ENCODE measurements at regions not wholly inside any gene's neighbourhood (a gene's known extent, or its start where the extent isn't known, plus 50 kb on each side); places are given as distances from the start of the nearest gene placed in this dataset.

DNA sequence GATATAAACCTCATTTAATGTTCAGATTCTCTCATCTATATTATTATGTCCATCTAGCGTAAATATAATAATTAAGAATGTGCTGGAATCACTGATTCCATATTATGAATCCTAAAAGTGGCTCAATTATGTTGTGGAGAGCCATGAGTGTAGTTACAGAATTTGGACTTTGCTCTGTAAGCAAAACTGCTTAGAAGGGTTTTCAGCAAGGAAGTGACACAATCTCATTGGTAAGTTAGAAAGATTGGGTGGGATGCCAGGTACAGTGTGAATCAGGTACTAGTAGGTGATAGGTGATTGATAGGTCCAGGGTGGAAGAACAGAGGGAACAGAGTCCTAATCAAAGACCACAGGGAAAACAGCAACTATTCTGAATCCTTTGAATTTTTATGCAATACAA, 74.9 kb upstream of the ABLIM1 start:
- TF ChIP-seq, protein P1, sequence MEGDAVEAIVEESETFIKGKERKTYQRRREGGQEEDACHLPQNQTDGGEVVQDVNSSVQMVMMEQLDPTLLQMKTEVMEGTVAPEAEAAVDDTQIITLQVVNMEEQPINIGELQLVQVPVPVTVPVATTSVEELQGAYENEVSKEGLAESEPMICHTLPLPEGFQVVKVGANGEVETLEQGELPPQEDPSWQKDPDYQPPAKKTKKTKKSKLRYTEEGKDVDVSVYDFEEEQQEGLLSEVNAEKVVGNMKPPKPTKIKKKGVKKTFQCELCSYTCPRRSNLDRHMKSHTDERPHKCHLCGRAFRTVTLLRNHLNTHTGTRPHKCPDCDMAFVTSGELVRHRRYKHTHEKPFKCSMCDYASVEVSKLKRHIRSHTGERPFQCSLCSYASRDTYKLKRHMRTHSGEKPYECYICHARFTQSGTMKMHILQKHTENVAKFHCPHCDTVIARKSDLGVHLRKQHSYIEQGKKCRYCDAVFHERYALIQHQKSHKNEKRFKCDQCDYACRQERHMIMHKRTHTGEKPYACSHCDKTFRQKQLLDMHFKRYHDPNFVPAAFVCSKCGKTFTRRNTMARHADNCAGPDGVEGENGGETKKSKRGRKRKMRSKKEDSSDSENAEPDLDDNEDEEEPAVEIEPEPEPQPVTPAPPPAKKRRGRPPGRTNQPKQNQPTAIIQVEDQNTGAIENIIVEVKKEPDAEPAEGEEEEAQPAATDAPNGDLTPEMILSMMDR (conservative IDR thresholded peaks at IDR 0.05; ENCODE audit: low read depth, low read length): no peak

DNA sequence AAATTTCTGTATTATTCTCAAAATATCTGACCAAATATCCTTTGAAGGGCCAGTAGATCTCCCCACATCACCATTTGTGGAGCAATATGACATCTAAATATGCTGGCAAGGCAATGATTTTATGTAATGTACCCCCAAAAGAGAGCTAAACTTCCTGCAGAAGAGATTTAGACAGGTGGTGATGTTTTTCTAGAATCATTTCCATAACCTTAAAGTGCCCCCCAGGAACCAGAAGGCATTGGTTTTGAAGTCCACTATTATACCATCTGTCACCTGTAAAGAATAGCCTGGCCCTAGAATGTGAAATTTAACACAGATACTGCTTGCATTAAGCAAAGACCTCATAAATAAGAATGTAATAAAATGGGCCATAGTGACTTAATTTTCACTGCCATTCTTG, 77.9 kb upstream of the ABLIM1 start:
- H3K4me3 ChIP-seq (ENCODE audit: low read length): no peak overlapping the region
- no peak for DNase-seq (ENCODE audit: low read depth)
- TF ChIP-seq, protein P1 (conservative IDR thresholded peaks at IDR 0.05; ENCODE audit: low read depth, low read length): no peak

More for the DNA sequence above, 74.9 kb upstream of the ABLIM1 start:
- DNase-seq (ENCODE audit: low read depth): no peak
- no peak overlapping the region for H3K4me3 ChIP-seq (ENCODE audit: low read length)

DNA sequence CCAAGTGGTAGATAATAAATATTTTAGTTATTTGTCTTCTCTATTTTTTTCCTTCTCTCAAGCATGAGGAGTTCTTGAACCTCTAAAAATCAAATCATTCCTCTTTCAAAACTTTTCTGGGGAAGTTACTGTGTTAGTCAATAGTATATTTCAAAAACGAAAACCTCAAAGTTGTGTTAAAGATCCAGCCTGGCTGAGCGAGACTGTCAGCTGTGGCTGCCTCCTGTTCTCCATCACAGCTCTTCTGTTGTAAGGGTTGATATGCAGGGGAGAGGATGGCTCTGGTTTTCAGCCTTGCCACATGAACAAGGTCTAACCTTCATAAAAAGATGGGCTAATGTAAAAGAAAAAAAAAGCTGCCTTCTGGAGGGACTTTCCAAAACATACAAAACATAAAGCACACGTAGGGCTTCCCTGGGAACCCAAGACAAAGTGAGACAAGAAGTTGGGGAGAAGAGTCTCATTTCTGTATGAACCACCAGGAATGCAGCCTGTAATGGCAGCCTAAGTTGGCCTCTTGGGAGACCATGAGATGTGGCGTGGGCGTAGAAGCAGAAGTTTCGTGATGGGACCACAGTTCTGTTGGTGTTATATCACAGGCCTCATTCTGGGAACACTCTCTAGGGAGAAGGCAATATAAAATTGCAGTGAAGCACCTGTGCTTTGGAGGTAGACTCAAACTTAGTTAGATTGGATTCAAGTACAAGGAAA, 77.9 kb upstream of the FHIP2A start:
- DNase-seq (ENCODE audit: low read depth): no peak
- no peak overlapping the region for H3K4me3 ChIP-seq (ENCODE audit: low read length)
- TF ChIP-seq, protein P1 (conservative IDR thresholded peaks at IDR 0.05; ENCODE audit: low read depth, low read length): no peak

DNA sequence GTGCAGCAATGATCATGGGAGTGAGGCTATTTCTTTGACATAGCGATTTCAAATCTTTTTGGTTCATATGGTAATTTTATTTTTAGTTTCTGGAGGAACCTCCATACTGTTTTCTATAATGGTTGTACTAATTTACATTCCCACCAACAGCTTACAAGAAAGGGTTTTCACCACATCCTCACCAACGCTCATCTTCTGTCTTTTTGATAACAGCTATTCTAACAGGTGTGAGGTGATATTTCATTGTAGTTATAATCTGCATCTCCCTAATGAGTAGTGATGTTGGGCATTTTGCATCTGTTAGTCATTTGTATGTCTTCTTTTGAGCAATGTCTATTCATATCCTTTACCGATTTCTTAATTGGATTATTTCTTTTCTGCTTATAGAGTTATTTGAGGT, 75.0 kb upstream of the FHIP2A start:
- TF ChIP-seq, protein P1 (conservative IDR thresholded peaks at IDR 0.05; ENCODE audit: low read depth, low read length): no peak
- H3K4me3 ChIP-seq (ENCODE audit: low read length): no peak overlapping the region
- no peak for DNase-seq (ENCODE audit: low read depth)

DNA sequence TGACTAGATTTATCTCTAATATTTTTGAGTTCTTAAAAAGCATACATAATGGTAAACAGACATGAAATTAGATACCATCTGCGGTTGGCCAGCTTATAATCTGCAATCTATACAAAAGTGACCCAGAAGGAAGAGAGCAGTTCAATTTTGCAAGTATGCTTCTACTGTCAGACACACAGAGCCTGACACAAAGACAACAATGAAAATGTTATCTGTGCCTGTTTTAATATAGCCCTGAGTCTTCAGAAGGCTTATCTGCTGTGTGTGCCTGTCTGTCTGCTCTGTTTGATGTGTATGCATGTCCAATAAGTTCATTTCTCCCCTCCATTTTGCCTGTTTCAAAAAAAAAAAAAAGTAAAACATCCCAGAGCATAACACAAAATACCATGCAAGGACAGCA, 73.3 kb upstream of the FHIP2A start:
- DNase-seq (ENCODE audit: low read depth): no peak
- H3K4me3 ChIP-seq (ENCODE audit: low read length): no peak overlapping the region
- TF ChIP-seq, protein P1 (conservative IDR thresholded peaks at IDR 0.05; ENCODE audit: low read depth, low read length): no peak

DNA sequence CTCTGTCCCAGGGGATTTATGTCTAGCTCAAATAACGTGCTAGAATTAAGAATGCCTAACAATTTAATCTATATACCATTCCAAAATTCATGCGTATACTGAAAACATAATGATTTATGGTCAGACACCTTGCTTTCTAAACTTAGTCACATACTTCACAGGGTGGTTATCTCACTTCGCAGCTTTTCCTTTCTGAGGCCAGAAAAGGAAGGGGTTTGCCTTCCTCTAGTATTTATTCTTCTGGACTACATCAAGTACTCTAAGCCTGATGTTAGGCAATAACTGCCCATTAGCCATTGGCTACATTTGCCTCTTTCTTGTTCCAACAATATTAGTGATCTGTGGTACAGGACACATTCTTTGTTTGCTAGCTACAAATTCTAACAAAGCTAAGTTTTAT, 72.6 kb upstream of the FHIP2A start:
- H3K4me3 ChIP-seq (ENCODE audit: low read length): no peak overlapping the region
- TF ChIP-seq, protein P1 (conservative IDR thresholded peaks at IDR 0.05; ENCODE audit: low read depth, low read length): no peak
- DNase-seq (ENCODE audit: low read depth): no peak

DNA sequence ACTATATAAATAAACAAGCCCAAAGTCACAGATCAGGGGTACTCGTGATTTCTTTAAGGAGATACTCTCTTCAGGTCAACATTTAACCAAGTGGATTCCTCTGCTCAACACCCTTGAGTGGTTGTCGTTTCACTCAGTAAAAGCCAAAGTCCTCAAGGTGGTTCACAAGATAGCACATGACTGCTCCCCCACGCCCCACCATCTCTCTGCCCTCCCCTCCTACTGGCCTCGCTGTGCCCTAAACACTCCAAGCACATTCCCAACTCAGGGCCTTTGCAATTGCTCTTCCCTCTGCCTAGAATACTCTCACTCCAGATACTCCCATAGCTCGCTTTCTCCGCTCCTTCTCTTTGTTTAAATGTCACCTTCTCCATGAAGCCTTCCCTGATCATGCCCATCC, 72.1 kb upstream of the FHIP2A start:
- TF ChIP-seq, protein P1 (conservative IDR thresholded peaks at IDR 0.05; ENCODE audit: low read depth, low read length): no peak
- DNase-seq (ENCODE audit: low read depth): no peak
- no peak overlapping the region for H3K4me3 ChIP-seq (ENCODE audit: low read length)
